COLO668 (cell line): ENCODE measurements at regions not wholly inside any gene's neighbourhood (a gene's known extent, or its start where the extent isn't known, plus 50 kb on each side); places are given as distances from the start of the nearest gene placed in this dataset.

Source experiments
- DNase-seq: peaks from one replicate; lab custom pipeline; 2025; ENCODE audit not compliant: unreplicated experiment; lab: John Stamatoyannopoulos, UW

DNA sequence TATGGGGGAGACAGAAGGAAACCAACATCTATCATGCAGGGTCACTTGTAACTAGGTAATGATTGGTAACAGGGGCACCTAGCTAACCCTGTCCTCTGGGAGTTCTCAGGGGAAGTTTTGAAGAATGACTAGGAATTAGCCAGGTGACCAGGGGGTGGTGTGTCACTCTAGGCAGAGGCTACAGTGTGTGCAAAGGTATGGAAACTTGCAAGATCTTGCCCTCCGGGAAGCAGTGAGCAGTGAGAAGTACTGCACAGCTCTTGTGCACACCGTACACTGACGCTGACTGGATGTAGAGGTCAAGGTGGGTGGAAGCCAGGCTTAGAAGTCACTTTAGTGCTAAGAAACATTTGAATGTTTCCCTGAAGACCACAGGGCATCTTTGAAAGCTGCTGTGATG lies 62.9 kb upstream of the LMO4 start:
- no peak for DNase-seq

DNA sequence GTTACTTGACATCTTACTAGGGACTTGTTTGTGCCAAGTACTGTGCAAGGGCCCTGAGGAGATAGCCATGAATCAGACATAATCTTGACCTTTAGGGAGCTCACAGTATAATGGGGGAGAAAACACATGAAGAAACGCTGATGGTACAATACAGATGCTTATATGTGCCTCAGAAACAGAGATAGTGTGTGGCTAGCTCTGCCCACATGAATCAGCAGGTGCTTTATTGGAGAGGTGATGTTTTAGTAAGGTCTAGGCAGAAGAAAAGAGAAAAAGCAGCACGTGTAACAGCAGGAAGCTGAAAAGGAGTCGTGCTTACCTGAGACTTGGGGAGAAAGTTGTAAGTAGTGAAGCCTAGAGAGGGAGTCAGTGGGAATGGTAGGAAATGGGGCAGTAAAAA lies 60.6 kb upstream of the LMO4 start:
- DNase-seq: no peak

DNA sequence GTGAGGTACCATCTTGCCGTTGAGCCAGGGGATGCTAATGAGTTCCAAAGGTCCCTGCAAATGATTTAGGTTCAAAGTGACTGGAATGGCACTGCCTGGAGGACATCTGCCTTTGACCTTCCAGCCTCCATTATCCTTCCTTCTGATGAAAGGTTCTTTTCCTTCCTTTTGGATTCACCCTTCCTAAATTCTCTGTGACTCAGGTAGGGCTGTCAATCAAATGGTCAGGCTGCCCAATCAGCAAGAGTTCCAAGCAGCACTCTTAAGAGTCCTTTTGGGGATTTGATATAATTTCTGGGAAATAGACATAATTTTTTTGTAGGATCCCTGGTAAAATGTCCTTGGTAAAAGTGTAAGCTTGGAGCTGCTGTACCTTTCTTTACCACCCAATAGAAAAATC lies 58.8 kb upstream of the LMO4 start:
- no peak for DNase-seq

DNA sequence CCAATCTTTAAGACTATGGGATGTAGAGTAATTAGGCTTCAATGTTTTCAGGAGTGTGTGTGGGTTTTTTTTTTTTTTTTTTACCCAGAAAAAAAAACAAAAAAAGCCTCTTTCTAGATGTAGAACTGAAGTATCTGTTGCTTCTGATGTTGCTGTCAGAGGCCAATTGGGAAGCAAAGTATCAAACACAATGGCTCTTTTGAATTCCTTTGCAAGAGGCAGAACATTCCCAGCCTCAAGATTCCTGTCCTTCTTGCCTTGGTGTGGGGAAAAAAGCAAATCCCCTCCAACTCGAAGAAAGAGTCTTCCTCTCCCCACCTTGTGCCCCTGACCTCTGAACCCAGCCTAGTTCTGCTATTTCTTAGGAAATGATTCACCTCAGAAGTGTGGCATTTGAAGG lies 55.4 kb upstream of the LMO4 start:
- DNase-seq: no peak

DNA sequence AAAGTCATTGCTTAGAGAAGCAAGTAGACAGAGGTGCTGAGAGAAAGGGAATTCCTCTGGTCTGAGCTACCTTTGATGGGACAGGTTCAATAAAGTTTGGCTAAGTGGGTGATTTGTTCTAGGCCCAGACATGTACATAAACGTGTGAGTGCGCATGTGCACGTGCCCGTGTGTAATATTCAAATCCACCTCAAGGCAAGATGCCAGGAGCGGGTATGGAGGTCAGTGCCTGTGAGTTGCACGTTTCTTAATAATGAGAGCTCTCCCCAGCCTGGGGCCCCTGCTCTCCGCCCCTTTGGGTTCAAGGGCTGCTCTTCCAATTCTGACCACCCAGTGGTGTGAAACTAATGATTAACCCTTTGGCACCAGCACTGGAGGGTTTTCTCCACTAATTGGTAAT lies 53.8 kb upstream of the LMO4 start:
- DNase-seq: no peak

DNA sequence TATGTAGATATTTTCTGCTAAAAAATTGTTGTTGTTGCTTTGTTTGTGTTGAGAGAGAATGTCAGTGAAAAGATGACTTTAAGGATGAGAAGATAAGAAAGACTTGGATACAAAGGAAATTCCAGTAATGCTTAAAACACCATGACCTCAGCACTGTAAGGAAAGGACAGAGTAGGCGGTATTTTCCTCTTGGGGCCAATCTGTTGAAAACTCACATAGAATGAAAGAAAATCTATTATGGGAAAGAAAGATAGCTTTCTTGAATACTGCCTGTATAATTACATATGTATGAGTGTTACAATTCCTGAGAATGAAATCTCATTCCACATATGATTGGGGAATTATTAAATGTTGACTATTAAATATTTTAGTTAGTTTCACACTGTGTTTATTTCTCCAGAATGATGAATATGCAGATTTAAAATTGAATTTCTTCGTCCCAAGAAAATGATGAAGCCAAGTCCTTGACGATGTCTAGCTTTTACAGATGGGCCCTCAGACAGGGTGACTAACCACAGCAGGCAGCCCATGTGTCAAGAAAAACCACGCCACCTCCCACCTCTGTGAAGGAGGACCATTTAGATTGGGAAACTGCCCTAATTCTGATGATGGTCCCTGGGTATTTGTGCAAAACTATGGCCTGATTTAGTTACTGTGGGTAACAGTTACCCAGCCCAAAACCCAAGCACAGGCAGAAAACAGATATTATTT lies 49.7 kb upstream of the LMO4 start:
- no peak for DNase-seq
